ENCODE measurements at regions not wholly inside any gene's neighbourhood (a gene's known extent, or its start where the extent isn't known, plus 50 kb on each side); places are given as distances from the start of the nearest gene placed in this dataset.
"Not testable (repeated sequence)": the region's sequence is repeated elsewhere in the genome, so short reads cannot be mapped to it uniquely, and the experiment has no call there.

DNA sequence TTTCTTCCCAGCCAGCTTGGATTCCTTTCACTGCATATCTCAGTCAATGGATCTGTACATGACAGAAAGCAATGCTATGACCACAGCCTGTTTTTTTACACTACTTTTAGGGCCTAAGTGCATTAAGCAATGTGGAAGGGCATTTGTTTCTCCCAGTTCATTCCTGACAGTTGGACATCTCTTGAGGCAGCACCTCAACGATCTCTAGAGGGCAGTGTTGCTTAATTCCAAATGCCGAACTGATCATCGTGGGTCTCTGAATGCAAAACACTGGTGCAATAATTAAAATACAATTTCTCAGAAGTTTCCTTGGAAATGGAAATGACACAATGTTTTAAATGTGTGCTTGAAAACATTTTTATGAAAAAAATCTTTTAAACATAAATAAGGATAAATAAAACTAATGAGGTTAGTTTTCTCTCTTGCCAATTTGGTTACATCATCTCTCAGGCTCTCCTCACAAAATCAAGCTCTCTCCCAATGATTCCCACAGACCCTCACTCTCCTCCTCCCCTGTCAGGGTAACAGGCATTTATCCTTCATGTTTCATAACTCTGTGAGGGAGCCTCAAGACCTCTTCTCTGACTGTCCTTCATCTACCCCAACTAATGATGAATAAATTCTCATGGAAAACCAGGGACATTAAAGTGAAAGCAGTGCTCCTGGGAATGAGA lies 192.4 kb upstream of the SLC16A7 start:
- no peak for DNase-seq

DNA sequence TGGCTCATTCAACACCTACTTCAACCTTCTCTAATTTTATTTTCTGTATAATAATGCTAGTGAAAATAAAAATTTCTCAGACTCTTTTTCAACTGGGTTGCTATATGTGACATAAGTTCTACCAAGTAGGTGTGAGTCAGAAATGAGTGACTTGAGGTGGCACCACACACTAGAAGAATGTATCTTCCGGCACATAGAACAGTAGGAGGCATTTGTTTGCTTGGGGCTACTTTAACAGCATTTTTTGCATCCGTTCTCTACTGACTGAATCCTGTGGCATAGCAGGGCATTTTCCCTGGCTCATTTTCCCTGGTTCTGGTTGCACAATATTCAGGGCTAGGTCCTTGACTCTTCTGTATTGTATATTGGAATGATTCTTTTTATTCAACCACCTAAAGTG lies 194.0 kb upstream of the SLC16A7 start:
- DNase-seq, result no peak

DNA sequence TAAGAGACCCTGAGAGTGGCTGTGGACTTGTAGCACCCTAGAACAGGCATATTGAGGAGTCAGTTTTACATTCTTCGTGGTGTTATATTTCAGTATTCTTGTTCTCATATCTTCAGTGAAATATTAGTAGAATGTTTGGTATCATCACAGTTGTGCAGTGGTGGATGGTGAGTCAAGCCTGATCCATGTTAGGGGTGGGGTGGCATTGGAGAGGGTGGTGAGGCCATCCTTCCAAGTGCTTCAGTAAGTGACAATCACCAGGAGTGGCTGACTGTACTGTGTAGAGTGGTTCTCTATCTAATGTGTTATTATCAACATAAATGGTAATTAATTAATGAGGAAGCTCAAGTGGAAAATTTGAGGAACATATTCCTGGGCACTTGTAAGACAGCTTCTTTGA lies 197.7 kb upstream of the SLC16A7 start:
- no peak for DNase-seq

DNA sequence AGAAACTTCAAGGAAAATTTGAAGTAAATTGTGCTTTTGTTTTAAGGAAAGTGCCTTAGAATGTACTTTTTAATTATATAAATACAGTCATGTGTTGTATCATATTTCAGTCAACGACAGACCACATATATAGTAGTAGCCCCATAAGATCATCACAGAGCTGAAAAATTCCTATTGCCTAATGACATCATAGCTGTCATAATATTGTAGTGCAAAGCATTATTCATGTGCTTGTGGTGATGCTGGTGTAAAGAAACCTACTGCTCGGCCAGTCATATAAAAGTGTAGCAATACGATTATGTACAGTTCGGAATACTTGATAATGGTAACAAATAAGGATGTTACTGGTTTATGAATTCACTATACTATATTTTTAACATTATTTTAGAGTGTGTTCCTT lies 198.9 kb upstream of the SLC16A7 start:
- no peak for DNase-seq

DNA sequence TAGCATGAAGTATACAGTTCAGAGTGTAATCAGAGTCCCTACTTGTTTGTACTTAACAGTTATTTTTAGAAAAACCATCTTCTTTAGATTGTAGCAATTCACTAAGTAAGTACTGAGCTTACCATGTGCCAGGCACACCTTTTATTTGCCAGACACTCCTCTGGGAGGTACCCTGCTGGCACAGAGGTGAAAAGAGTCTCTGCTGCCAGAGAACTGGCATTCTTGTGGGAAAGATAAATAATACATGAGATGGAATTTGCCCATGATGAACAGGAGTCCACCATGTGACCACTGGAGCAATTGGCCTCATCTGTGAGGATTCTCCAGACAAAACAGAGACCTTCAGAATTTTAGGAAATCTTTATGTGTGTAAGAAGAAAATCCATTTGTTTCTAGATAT lies 199.3 kb upstream of the SLC16A7 start:
- DNase-seq, result no peak

DNA sequence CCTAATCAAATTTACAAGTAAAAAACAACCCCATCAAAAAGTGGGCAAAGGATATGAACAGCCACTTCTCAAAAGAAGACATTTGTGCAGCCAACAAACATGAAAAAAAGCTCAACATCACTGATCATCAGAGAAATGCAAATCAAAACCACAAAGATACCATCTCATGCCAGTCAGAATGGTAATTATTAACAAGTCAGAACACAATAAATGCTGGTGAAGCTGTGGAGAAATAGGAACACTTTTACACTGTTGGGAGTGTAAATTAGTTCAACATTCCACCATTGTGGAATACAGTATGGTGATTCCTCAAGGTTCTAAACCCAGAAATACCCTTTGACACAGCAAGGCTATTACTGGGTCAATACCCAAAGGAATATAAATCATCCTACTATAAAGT lies 200.5 kb upstream of the SLC16A7 start:
- DNase-seq, result not testable (repeated sequence)

DNA sequence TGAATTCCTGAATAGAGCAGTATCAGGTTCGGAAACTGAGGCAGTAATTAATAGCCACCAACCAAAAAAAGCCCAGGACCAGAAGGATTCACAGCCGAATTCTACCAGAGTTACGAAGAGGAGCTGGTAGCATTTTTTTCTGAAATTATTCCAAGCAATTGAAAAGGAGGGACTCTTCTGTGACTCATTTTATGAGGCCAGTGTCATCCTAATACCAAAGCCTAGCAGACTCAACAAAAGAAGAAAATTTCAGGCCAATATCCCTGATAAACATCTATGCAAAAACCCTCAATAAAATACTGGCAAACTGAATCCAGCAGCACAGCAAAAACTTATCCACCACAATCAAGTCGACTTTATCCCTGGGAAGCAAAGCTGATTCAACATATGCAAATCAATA lies 202.3 kb upstream of the SLC16A7 start:
- DNase-seq, result no peak

DNA sequence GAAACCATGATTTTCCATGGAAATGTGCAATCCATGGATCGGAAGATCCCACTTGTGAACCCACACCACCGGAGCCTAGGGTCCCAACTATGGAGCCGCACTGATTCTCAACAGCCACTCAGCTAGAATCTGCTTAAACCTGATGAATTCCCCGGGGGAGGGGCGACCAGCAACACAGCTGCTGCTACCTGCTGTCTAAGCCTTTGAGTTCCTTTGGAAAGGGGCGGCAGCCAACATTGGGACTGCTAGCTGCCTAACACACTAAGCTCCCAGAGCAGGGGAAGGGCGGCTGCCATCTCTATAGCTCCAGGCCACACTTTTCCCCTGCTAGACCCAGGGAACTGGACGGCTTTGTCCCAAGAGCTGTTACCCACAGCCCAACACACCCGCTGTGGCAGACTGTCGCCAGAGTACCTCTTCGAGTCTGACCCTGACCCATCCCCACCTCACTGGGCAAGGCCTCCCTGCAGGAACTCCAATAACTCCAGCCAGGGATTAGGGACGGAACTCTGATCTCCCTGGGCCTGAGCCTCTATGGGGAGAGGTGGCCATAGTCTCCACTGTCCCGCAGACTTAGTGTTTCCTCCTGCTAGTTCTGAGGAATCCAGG lies 205.8 kb upstream of the SLC16A7 start:
- DNase-seq, result no peak

DNA sequence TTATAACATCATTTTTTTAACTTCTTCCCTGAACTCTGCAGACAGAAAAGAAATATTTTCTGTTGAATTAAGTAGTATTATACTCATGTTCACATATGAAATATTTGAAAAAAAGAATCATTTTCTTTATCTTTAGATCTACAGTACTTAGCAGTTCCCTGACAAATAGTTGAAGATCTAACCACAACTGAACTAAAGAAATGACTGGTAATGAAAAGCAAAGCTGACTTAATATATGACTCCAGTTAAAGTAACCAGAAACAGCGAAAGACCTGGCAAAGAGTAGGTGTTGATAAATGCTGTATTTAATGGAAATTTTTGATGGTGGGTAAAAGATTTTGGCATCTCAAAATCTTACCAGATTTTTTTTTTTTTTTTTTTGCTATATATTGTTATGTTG lies 207.1 kb upstream of the SLC16A7 start:
- no peak for DNase-seq

DNA sequence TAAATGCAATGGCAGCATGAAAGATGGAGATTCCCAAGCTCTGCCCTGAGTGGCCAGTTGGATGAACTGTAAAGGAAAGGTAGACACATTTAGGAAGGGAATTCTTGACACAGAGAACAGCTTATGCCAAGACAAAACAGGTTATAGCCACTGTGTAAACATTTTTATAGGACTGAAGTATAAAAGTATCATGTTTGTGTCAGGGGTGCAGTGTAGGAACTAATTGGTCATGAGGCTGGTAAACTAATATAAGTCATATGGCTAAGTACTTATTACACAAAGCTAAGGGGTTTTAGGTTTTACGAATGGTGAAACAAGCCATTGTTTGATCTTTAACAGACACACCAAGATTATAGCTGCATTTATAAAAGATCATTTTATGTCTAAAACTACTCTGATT lies 207.7 kb upstream of the SLC16A7 start:
- DNase-seq, result no peak

DNA sequence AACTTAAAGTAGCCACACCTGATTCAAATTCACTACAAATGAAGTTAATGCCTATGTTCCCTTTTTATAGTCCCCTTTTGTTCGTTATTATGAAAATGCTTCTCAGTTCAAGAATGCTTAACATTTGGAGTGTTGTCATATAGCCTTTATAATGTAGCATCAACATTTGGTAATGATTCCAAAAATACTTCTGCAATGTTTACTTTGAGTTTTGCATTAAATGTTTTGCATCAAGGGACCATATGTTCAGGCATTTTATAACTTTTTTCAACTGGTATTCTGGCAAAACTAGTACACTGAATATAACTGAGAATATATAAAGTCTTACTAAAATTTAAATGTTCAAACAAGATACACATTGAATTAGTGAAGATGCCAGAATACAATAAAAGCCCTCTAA lies 209.6 kb upstream of the SLC16A7 start:
- DNase-seq, result no peak

DNA sequence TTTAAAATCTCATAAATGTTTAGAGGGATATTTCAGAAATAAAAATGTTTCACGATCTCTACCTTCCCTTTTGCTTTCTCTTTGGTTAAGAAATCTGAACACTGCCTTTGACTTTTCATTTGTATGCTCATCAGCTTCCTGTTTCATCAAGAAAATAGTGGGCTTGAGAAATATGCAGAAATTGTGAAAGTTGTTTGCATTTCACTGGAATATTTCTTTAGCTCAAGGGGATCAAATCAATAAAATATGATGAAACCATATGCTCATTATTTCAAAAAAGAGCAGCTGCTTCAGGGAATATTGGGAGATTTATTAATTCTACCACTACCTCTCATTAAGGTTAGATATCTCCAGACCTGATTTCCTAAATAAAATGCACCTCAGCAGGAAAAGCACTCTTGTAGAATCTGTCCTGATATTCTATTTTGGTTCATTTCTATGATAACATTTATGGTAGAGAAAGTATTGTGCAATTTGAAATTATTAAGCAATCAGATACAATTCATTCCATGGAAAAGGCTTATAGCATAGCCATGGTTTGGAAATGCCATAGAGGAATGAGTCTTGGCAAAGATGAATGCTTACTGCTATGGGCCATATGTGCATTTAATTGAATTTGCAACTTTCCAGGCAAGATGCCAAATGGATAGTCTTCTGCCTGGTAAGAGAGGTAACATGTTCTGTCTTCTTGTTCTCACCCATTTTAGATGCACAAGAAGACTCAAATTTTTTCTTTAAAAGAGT lies 212.6 kb upstream of the SLC16A7 start:
- DNase-seq, result no peak

DNA sequence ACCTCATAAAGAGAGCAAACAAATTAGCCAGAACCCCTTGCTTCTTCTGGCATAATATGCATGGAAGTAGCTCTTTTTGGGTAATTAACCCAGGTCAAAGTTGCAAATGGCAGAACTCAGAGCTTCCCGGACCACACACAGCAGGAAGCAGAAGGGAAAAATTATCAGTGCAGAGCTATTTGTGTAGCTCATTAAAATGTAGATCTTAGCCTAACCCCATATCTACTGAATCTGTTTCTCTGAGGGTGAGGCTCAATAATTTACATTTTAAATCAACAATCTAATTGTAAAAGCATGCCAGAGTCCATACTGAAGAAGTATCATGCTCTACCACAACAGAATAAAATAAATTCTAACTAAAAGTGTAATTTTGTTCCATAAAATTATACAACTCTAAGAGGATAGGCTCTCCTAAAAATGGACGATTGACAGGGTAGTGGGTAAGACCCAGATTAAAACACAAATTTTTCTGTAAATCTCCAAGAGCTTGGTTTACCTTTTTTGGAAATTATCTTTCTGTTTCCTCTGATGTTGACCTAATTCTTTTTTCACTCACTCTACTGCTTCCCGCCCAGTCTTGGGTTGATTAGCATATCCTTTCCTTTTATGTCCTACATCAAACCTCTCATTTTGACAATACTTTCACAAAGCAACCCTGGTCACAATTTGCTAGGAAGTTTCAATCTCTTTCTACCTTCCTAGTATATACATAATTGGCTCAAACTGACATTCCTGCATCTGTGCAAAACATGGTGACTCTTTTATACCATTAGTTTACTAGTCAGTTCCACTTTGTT lies 213.3 kb upstream of the SLC16A7 start:
- no peak for DNase-seq

DNA sequence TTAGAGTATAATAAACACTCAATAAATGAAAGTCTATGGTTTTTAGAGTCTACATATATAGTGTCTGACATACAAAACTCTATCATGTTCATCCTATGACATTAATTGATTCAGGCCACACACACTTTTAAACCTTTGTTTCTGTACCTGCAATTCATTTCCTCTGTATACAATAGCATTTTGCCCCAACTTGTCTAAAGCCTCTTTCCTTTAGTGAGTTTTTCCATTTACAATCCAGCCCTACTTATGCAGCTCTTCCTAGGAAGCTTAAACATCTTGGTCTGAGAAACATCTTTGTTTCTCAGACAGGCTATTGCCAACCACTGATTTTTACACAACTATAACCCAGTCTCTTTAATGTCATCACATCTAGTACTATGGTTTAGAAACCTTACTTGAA lies 214.7 kb upstream of the SLC16A7 start:
- DNase-seq, result no peak

DNA sequence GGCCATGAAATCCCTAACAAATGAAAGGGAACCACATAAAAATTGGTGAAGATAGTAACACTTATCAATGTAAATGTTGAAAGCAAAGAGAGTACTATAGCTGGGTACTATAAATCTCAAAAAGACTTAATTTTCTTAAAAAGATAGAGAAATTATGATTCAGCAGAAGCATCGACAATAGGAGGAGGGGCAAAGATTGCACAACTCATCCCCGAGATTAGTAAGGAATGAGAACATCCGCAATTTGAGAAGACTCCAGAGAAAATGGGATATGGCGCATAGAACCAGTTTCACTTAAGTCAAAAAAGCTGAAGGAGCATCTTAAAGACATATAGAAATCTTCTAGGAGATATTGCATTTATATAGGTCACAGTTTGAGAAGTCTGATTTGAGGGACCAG lies 220.2 kb upstream of the SLC16A7 start:
- no peak for DNase-seq

DNA sequence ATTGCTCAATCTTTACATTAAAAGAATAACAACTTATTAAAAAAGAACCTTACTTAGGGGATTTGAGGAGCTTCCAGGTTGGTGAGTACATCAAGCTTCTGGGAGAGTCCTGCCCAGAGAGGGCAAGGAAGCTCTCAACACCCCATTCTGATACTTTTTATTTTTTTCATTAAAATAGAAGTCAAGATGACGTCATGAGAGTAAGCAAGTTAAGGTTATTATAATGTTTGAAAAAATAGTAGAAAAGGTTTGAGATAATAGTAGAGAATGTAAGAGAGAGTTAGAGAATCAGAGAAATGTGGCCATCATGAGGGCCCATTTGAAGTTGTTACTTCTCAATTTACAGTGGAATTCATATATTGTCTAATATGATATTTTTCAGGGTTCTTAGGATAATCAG lies 221.0 kb upstream of the SLC16A7 start:
- DNase-seq, result no peak

DNA sequence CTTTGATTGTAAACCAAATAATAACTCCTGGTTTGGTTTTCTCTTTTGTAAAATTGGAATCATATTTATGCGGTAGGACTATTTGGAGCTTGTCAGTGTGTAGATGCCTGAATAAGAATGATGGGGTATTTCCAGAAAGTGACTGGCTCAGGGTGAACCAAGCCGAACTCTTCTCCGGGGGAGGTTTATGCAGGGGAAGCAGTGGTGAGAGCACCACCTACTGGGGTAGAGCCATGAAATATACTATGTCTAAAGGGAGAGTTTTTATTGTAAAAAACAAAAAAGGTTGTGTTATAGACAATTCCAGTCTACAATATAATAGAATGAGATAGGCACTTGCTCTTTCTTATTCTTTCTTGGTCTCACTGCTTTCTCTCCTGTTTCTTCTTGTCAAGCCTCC lies 222.9 kb upstream of the SLC16A7 start:
- no peak for DNase-seq

DNA sequence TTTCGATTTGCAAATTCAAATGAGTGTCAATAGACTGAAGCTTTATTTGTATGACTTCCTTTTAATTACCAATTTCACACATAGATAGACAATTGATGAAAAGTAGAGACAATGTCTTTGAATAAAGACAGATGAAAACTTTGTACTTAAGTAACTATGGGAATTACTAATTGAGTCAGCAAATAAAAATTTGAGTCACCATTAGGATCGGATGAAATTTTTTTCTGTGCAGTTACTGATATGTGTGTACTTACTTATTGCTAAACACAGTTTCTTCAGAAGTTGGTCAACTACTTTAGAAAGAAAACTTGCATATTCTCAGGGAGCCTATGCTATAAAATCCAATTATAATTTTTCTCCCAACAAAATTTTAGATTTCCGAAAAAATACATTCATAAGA lies 224.9 kb upstream of the SLC16A7 start:
- DNase-seq, result no peak

DNA sequence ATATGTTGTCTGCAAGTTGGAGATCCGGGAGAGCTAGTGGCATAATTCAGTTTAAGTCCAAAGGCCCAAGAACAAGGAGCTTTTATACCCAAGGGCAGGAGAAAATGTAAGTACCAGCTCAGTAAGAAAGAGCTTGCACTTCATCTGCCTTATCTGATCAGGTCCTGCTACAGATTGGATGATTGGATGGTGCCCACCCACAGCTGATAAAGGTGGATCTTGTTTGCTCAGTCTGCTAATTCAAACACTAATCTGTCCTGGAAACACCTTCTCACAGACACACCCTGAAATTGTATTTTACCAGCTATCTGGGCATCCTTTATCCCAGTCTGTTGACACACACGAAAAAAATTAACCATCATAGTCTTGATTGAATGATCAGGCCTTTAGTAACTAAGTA lies 230.7 kb upstream of the SLC16A7 start:
- DNase-seq, result no peak

DNA sequence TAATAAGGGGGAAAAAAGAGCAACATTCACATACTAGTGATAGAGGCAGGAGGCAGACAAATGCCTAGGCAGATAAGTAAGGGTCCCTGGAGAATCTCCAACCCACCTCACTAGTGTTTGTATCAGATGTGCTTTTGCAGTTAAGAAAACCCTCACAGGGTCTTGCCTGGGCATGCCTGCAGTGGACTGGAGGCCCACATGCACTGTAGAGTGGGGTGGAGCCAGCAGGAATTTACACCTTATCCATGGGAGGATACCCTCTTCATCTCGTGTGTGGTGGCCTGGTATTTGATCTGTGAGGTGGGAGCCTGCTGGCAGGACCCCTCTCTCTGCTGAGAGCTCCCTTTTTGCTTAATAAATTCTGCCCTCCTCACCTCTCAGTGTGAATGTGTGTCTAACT lies 238.0 kb upstream of the SLC16A7 start:
- no peak for DNase-seq

DNA sequence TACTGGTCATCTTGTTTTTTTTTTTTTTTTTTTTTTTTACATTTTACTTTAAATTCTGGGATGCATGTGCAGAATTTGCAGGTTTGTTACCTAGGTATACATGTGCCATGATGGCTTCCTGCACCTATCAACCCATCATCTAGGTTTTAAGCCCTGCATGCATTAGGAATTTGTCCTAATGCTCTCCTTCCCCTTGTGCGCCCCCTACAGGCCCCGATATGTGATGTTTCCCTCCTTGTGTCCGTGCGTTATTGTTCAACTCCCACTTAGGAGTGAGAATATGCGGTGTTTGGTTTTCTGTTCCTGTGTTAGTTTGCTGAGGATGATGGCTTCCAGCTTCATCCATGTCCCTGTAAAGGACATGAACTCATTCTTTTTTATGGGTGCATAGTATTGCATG lies 249.6 kb upstream of the SLC16A7 start:
- DNase-seq, result not testable (repeated sequence)

DNA sequence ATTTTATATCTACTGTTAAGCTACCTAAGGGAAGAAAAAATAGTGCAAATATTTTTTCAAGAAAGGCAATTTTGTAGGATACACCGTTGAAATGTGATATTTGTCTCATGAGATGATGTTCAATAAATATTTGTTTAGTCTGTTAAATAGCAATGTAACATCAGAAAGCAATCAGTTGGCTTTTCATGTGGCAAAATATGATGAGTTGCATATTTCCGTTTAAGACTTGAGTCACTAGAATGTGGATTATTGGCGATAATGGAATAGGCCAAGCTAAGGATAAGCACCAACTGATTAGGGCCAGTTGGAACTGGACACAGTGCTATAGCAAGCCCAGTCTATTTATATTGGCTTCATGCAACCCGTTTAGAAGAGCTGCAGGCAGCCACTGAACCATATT lies 250.4 kb upstream of the SLC16A7 start:
- no peak for DNase-seq

DNA sequence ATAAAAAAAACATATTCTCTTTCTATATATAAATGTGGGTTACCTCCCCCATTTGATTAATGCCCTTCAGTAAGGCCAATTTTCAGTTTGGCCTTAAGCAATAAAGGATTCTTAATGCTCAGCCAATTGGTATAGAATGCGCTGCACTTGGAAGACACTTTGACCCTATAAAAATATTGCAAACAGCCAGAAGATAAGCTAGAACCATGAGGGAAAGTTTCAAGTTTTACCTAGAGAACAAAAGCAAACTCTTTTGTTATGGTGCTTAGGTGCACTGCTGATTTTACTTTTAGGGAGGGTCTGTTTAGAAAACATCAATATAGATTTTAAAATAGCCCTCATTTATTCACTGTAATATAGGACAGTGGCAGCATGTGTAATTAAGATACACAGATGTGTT lies 251.6 kb upstream of the SLC16A7 start:
- no peak for DNase-seq

DNA sequence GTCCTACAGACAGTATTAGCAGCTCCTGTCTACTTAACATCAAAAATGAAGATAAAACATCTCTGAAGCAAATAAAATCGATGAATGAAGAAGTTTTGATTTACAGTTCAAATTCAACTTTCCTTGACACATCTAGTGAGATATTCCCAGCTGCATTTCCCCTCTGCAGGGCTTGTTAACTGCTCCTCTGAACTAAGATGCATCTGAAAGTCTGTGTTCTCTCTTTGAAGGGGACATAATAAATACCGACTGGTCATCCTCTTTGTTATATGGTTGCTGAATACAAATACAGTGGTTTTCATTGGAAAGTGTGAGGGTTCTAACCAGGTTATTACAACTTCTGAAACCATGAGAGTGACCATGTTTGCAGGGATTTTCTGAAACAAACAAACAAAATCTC lies 266.4 kb upstream of the SLC16A7 start:
- no peak for DNase-seq
